ENCODE measurements at regions not wholly inside any gene's neighbourhood (a gene's known extent, or its start where the extent isn't known, plus 50 kb on each side); places are given as distances from the start of the nearest gene placed in this dataset.

GRCh38 chr2:67600946-67601345 is 203.8 kb downstream of the ETAA1 start (continued):
- TF ChIP-seq YY1 (IDR thresholded peaks at IDR 0.05; ENCODE audit: low read depth, low read length) = no peak

- no peak for TF ChIP-seq NFIC (IDR thresholded peaks at IDR 0.05; ENCODE audit: low read depth, low read length)
- TF ChIP-seq IRF5 (IDR thresholded peaks at IDR 0.05; ENCODE audit: borderline replicate concordance) = no peak
- TF ChIP-seq RUNX3 (IDR thresholded peaks at IDR 0.05; ENCODE audit: low read length) = no peak
- 89% methylated on average over 1 of the region's 1 CpG for WGBS (ENCODE audit: insufficient coverage, insufficient replicate concordance, low lambda C conversion rate, missing lambda C conversion rate)
- no peak overlapping the region for H3K4me2 ChIP-seq (ENCODE audit: control insufficient read depth, insufficient read depth)
- H3K79me2 ChIP-seq (ENCODE audit: control insufficient read depth, insufficient read depth, low read length) = no peaks in the 10 kb centered on the region
- no TSS peak for BruUV-seq (replicated peaks)
- H3K4me1 ChIP-seq (ENCODE audit: control insufficient read depth, insufficient read depth, low read length) = no peaks in the 10 kb centered on the region
- DNase-seq (ENCODE audit: low read depth, low spot score) (no peak), ATAC-seq (no peak), FAIRE-seq (no peak)
- ChIA-PET SMC1A (ENCODE audit: uncharacterized antibody, unreplicated experiment) (no interaction called here), RAD21 (ENCODE audit: unreplicated experiment) (no interaction called here), CTCF (no interaction called here), POLR2A (no interaction called here)
- no peak overlapping the region for H2AFZ ChIP-seq (ENCODE audit: control insufficient read depth, low read depth, low read length)
- H3K9ac ChIP-seq (ENCODE audit: control insufficient read depth, insufficient read depth, low read length) = no peak overlapping the region
- no peak overlapping the region for H3K27ac ChIP-seq (ENCODE audit: control insufficient read depth, insufficient read depth)
- intact Hi-C loops (cut with micrococcal nuclease; ENCODE audit: unreplicated experiment) (no loop called here), in situ Hi-C loops (cut with MboI) (no loop called here)
- no peaks in the 10 kb centered on the region for H4K20me1 ChIP-seq (ENCODE audit: control insufficient read depth, insufficient read depth)
- no peak overlapping the region for H3K4me3 ChIP-seq
- no peaks in the 10 kb centered on the region for H3K27me3 ChIP-seq (replicated peaks in 1 of 2; ENCODE audit: control insufficient read depth in 2 of 2, insufficient read depth in 2 of 2, low read length in 1 of 2)
- H3K36me3 ChIP-seq (ENCODE audit: control insufficient read depth in 2 of 2, insufficient read depth in 2 of 2, low read length in 1 of 2) = no peaks in the 10 kb centered on the region
- H3K9me3 ChIP-seq (replicated peaks; ENCODE audit: control insufficient read depth, insufficient read depth, low read length) = no peaks in the 10 kb centered on the region
These were observed 207.2 kb downstream of the ETAA1 start for GRCh38 chr2:67604360-67604759.

GRCh38 chr2:67612576-67613042 is 215.5 kb downstream of the ETAA1 start:
- DNase-seq (ENCODE audit: low read depth, low spot score) = no peak
- Histone ChIP-seq H3K4me1 (ENCODE audit: control insufficient read depth, insufficient read depth, low read length) (no peaks in the 10 kb centered on the region), H3K9me3 (replicated peaks; ENCODE audit: control insufficient read depth, insufficient read depth, low read length) (no peaks in the 10 kb centered on the region), H4K20me1 (ENCODE audit: control insufficient read depth, insufficient read depth) (no peaks in the 10 kb centered on the region), H3K27me3 (replicated peaks in 1 of 2; ENCODE audit: control insufficient read depth in 2 of 2, insufficient read depth in 2 of 2, low read length in 1 of 2) (no peaks in the 10 kb centered on the region), H2AFZ (ENCODE audit: control insufficient read depth, low read depth, low read length) (no peak overlapping the region), H3K79me2 (ENCODE audit: control insufficient read depth, insufficient read depth, low read length) (no peaks in the 10 kb centered on the region), H3K36me3 (ENCODE audit: control insufficient read depth in 2 of 2, insufficient read depth in 2 of 2, low read length in 1 of 2) (no peaks in the 10 kb centered on the region), H3K4me3 (no peak overlapping the region), H3K27ac (ENCODE audit: control insufficient read depth, insufficient read depth) (no peak overlapping the region), H3K9ac (ENCODE audit: control insufficient read depth, insufficient read depth, low read length) (no peak overlapping the region), H3K4me2 (ENCODE audit: control insufficient read depth, insufficient read depth) (no peak overlapping the region)
- POLR2A ChIA-PET = no interaction called here
- no peak for FAIRE-seq
- no TSS peak for BruUV-seq (replicated peaks)
- 18% methylated on average over 4 of the region's 4 CpGs for WGBS (ENCODE audit: insufficient coverage, insufficient replicate concordance, low lambda C conversion rate, missing lambda C conversion rate)
- CTCF ChIA-PET = no interaction called here
- SMC1A ChIA-PET (ENCODE audit: uncharacterized antibody, unreplicated experiment) = no interaction called here
- intact Hi-C loops (cut with micrococcal nuclease; ENCODE audit: unreplicated experiment) = no loop called here
- in situ Hi-C loops (cut with MboI) = no loop called here
- RAD21 ChIA-PET (ENCODE audit: unreplicated experiment) = no interaction called here
- ATAC-seq = no peak
- TF ChIP-seq JUNB (IDR thresholded peaks at IDR 0.05) (no peak), TCF7 (IDR thresholded peaks at IDR 0.05; ENCODE audit: borderline replicate concordance) (no peak), JUND (IDR thresholded peaks at IDR 0.05; ENCODE audit: low read depth, low read length) (no peak), MAX (IDR thresholded peaks at IDR 0.05; ENCODE audit: low read depth, low read length) (no peak), NKRF (conservative IDR thresholded peaks at IDR 0.05) (no peak), BCL3 (IDR thresholded peaks at IDR 0.05; ENCODE audit: borderline replicate concordance, insufficient read depth, low read depth, low read length, poor library complexity, severe bottlenecking) (no peak), MTA2 (IDR thresholded peaks at IDR 0.05; ENCODE audit: low read depth) (no peak), BHLHE40 (IDR thresholded peaks at IDR 0.05; ENCODE audit: borderline replicate concordance in 1 of 2, low read depth in 2 of 2, low read length in 1 of 2) (no peak)

Measured in GM12878 (cell line).